Mucosa of rectum (tissue), 2 donors: ENCODE measurements at regions not wholly inside any gene's neighbourhood (a gene's known extent, or its start where the extent isn't known, plus 50 kb on each side); places are given as distances from the start of the nearest gene placed in this dataset.
"Not testable (repeated sequence)": the region's sequence is repeated elsewhere in the genome, so short reads cannot be mapped to it uniquely, and the experiment has no call there.

Source experiments
- H3K27ac ChIP-seq, 2 donors: one replicate each; pipeline ENCODE4 v1.7.0; 2013; ENCODE audit warnings: inconsistent platforms in 2 of 2, low read depth in 2 of 2, low read length in 2 of 2
- H3K27me3 ChIP-seq, 2 donors: one replicate each; pipeline ENCODE4 v1.7.0; 2013; ENCODE audit warnings: low read length in 2 of 2; ENCODE audit not compliant: control insufficient read depth in 2 of 2, insufficient read depth in 2 of 2
- H3K36me3 ChIP-seq, 2 donors: one replicate each; pipeline ENCODE4 v1.7.0; 2013; ENCODE audit warnings: low read length in 2 of 2; ENCODE audit not compliant: control insufficient read depth in 2 of 2, insufficient read depth in 2 of 2
- H3K4me1 ChIP-seq, 2 donors: one replicate each; pipeline ENCODE4 v1.7.0; 2013; ENCODE audit warnings: low read length in 2 of 2, mild to moderate bottlenecking in 1 of 2; ENCODE audit not compliant: control insufficient read depth in 2 of 2, insufficient read depth in 2 of 2
- H3K4me3 ChIP-seq, 2 donors: one replicate each; pipeline ENCODE4 v1.7.0; 2013; ENCODE audit warnings: low read length in 2 of 2
- H3K9ac ChIP-seq, 2 donors: one replicate each; pipeline ENCODE4 v1.7.0; 2013; ENCODE audit warnings: low read length in 2 of 2, low read depth in 1 of 2, mild to moderate bottlenecking in 1 of 2
- H3K9me3 ChIP-seq, 2 donors: one replicate each; pipeline ENCODE4 v1.7.0; 2013; ENCODE audit warnings: low read length in 2 of 2; ENCODE audit not compliant: control insufficient read depth in 2 of 2
- donor health status: healthy.
- donor health status: Normal muscosa, but diverticular disease.

DNA sequence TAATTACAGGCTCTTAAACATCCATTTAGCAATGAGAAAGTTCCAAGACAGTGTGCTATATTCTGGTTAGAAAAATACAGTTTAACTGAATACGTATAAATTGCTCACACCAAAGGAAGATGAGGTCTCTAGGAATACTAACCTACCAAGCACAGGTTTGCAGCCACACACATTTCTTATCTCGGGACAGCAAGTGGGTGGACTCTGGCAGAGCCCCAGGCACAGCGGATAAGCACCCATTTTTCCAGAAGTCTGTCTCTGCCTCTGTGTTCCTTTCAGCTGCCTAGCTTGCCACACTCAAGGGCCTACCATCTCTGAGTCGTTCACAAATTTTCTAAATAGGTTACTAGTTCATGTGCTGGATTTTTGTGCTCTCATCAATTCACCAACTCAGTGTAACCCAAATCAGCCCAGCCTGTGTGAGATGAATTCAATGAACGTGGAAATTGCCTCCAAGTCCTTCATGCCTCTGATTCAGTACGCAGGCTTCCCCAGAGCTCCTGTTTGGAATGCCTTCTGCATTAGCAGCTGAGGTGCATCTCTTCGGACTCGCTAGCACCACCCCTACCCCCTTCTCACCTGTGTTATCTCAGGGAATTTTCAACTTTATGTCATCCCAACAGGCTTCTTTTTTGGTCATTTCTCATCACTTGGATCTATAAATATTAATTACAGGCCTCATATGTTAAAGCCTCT lies 581.0 kb upstream of the CDH11 start:
- Histone ChIP-seq H3K27ac (no peak overlapping the region), H3K27me3 (no peaks in the 10 kb centered on the region), H3K36me3 (no peaks in the 10 kb centered on the region), H3K9ac (no peak overlapping the region), H3K4me1 (peaks cover 0 to 3% of the 10 kb centered on the region in 2 donors), H3K4me3 (no peak overlapping the region), H3K9me3 (no peaks in the 10 kb centered on the region)

DNA sequence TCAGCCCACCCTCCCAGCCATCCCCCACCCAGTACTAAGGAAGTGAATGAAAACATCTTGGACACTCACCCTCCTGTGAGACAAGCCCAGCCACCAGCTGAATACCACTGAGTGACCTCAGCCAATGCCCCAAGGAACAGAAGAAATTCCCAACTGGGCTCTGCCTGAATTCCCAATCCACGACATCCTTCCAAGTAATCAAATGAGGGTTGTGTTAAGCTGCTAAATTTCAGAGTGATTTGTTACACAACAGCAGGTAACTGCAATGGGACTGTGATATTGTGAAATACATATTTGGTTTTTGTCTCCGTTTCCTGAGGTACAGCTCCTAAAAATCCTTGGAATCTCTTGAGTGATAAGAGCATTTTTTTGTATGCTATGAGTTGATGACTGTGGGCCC lies 578.7 kb upstream of the CDH11 start:
- no peak overlapping the region for H3K27ac ChIP-seq
- no peaks in the 10 kb centered on the region for H3K36me3 ChIP-seq
- H3K27me3 ChIP-seq = no peaks in the 10 kb centered on the region
- H3K9ac ChIP-seq = no peak overlapping the region
- H3K4me3 ChIP-seq = no peak overlapping the region
- no peaks in the 10 kb centered on the region for H3K9me3 ChIP-seq
- peaks cover 0 to 3% of the 10 kb centered on the region in 2 donors for H3K4me1 ChIP-seq

DNA sequence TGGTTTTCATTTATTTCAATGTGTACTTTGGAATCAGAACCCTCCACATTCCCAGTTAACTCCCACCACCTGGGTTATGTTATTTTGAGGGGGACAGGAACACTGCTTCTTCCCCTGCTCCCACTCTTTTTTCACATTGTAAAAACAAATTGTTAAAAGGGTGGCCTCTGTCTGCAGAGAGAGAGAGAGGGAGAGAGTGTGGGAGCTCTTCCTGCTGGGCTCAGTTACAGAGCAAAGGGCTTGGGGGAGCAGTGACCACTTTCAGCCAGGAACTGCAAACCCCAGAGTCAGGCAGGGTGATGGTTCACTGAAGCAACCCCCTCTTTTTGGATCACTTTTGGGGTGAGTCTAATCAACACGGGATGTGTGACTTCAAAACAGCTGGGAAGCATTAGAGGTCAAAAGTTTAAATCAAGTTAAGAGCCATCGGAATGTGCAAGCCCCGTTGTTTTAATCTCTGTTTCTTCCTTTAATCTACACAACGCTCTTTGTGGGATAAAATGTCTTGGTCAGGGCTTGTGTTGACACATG lies 577.0 kb upstream of the CDH11 start:
- H3K36me3 ChIP-seq = no peaks in the 10 kb centered on the region
- no peak overlapping the region for H3K9ac ChIP-seq
- H3K4me1 ChIP-seq = peaks cover 0 to 3% of the 10 kb centered on the region in 2 donors
- H3K27me3 ChIP-seq = no peaks in the 10 kb centered on the region
- no peak overlapping the region for H3K27ac ChIP-seq
- no peak overlapping the region for H3K4me3 ChIP-seq
- H3K9me3 ChIP-seq = no peaks in the 10 kb centered on the region

GRCh38 chr16:65697521-65697920 lies 575.7 kb upstream of the CDH11 start:
- no peak overlapping the region for H3K9ac ChIP-seq
- H3K27ac ChIP-seq = no peak overlapping the region
- no peaks in the 10 kb centered on the region for H3K27me3 ChIP-seq
- H3K4me3 ChIP-seq = no peak overlapping the region
- no peaks in the 10 kb centered on the region for H3K36me3 ChIP-seq
- no peaks in the 10 kb centered on the region for H3K9me3 ChIP-seq
- no peaks in the 10 kb centered on the region for H3K4me1 ChIP-seq

GRCh38 chr16:65697065-65697464 lies 575.2 kb upstream of the CDH11 start:
- Histone ChIP-seq H3K27me3 (no peaks in the 10 kb centered on the region), H3K9me3 (no peaks in the 10 kb centered on the region), H3K4me1 (no peaks in the 10 kb centered on the region), H3K27ac (no peak overlapping the region), H3K9ac (no peak overlapping the region), H3K36me3 (no peaks in the 10 kb centered on the region), H3K4me3 (no peak overlapping the region)

GRCh38 chr16:65691846-65692245 lies 570.0 kb upstream of the CDH11 start:
- H3K9me3 ChIP-seq, H3K4me3 ChIP-seq, H3K4me1 ChIP-seq, H3K9ac ChIP-seq, H3K27ac ChIP-seq, H3K36me3 ChIP-seq, H3K27me3 ChIP-seq: not testable (repeated sequence)

GRCh38 chr16:65689726-65690125 lies 567.9 kb upstream of the CDH11 start:
- Histone ChIP-seq H3K4me1 (no peaks in the 10 kb centered on the region), H3K4me3 (no peak overlapping the region), H3K9ac (no peak overlapping the region), H3K9me3 (peaks cover 0 to 2% of the 10 kb centered on the region in 2 donors), H3K27me3 (no peaks in the 10 kb centered on the region), H3K36me3 (no peaks in the 10 kb centered on the region), H3K27ac (no peak overlapping the region)

DNA sequence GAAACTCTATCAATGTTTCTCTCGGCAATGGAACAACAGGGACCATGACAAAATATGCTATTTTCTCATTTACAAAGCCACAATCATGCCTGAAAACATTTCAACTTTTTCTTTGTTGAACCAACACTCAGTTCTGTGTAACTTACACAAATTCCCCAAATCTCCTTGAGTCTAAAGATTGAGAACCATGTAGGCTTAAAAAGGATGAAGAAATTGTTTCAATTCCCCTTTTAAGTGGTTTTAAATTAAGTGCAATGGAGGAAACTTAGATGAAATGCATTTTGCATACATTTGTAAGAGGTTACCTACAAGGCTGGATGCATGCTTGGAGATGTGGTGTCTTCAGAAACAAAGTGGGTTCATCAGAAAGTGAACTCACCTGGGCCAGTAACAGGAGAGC lies 566.4 kb upstream of the CDH11 start:
- peaks cover 0 to 2% of the 10 kb centered on the region in 2 donors for H3K9me3 ChIP-seq
- no peaks in the 10 kb centered on the region for H3K36me3 ChIP-seq
- H3K9ac ChIP-seq = no peak overlapping the region
- H3K4me3 ChIP-seq = no peak overlapping the region
- H3K27ac ChIP-seq = no peak overlapping the region
- H3K4me1 ChIP-seq = no peaks in the 10 kb centered on the region
- H3K27me3 ChIP-seq = no peaks in the 10 kb centered on the region

DNA sequence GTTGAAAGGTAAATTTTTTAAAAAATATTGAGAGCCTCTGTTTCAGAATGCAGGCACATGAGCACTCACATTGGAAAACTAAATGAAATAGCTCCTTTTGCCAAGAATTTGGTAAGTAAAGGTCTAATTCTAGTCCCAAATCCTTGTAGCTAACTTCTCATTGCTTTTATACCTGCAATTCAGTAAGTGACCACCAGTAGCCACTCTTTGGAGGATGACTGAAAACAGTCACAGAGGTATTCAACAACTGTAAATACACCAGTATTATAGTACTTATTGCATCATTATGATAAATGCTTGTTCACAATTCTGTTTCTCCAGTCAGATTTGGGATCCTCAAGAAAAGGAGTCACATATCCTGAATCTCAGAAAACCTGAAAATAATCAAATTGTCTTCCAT lies 562.4 kb upstream of the CDH11 start:
- H3K27ac ChIP-seq = no peak overlapping the region
- no peak overlapping the region for H3K9ac ChIP-seq
- no peak overlapping the region for H3K4me3 ChIP-seq
- H3K4me1 ChIP-seq = no peaks in the 10 kb centered on the region
- no peaks in the 10 kb centered on the region for H3K36me3 ChIP-seq
- H3K27me3 ChIP-seq = no peaks in the 10 kb centered on the region
- peaks cover 0 to 2% of the 10 kb centered on the region in 2 donors for H3K9me3 ChIP-seq

GRCh38 chr16:65681406-65681805 lies 559.5 kb upstream of the CDH11 start:
- no peak overlapping the region for H3K9ac ChIP-seq
- no peaks in the 10 kb centered on the region for H3K27me3 ChIP-seq
- peaks cover 0 to under 1% of the 10 kb centered on the region in 2 donors for H3K9me3 ChIP-seq
- no peaks in the 10 kb centered on the region for H3K36me3 ChIP-seq
- no peak overlapping the region for H3K4me3 ChIP-seq
- H3K27ac ChIP-seq = no peak overlapping the region
- no peaks in the 10 kb centered on the region for H3K4me1 ChIP-seq
